HTR-8/SVneo (cell line): ENCODE measurements at regions not wholly inside any gene's neighbourhood (a gene's known extent, or its start where the extent isn't known, plus 50 kb on each side); places are given as distances from the start of the nearest gene placed in this dataset.
A peak's percentile ranks its signal among the peaks of the same experiment; 100 is the strongest.

Experiments
- DNase-seq: peaks from one replicate; pipeline ENCODE4 v3.0.0; 2011; ENCODE audit warnings: low spot score, mixed read lengths; ENCODE audit not compliant: insufficient read length
- FAIRE-seq: peaks from 2 replicates; lab custom pipeline; 2011; peaks lifted over from hg19 to GRCh38; lab: Jason Lieb, UNC

DNA sequence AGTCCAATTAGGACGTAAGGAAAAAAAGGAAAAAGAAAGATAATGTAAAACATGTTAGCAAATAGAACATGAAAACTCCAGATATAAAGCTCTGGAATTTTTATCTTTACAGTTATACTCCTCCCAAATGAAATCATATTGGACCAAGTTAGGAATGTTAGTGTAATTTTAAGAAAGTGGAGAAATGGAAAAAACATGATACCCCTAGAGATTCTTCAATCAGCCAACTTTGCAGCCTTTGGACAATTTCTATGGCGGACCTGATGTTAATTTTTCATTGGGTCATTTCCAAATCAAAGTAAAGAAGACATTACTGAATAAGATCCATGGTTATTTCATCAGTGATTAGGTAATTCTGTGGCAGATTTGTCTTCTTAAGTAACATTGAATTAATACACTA lies 748.7 kb downstream of the RFPL4B start:
- FAIRE-seq (no peak), DNase-seq (no peak)

DNA sequence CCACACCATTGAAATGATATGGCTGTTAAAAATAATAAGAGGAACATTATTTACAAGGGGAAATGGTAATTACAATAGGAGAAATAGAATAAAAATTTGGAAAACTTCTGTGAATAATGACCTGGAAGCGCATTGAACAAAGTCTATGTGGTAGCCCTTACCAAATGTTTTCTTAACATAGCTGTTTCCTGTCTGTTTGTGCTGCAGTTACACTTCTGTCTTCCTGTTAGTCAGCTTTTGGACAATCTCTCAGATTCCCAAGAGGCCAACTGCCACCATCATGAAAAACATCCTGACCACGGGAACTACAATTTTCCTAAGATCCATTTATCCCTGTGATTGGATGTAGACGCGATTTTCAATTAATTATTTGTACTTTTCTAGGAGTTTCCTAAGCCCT lies 754.4 kb upstream of the MARCKS start:
- FAIRE-seq (no peak), DNase-seq (no peak)

DNA sequence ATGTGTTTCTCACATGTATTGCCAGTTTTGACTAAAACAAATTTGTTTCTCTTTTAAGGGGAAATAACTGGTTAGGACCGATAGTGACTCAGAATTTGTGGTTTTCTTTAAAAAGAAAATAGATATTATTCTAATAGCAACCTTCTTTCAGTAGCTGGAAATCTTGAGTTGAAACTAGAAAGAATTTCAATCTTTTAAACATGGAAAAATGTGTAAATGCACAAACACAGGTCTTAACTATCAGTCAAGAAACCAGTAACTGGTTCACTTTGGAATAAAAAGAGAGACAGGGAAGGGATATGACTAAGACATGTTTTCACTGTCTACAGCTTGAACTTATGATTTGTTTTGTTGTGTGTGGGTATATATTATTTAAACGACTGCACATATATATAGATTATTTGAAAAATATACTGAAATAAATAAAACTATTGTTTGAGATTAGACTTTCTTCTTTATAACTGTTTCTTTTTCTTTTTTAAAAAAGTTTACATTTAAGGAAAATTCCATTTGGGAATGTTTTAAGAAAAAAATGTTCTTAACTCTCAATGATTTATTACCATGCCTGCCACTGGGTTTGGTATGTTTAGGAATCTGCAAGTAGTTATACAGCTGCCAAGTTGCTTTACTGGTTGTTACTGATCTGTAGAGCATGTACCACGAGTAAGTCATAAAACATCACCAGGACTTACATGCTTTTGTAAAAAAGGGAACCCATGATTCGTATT lies 753.3 kb upstream of the MARCKS start:
- FAIRE-seq (no peak), DNase-seq (peak; percentile 63)

DNA sequence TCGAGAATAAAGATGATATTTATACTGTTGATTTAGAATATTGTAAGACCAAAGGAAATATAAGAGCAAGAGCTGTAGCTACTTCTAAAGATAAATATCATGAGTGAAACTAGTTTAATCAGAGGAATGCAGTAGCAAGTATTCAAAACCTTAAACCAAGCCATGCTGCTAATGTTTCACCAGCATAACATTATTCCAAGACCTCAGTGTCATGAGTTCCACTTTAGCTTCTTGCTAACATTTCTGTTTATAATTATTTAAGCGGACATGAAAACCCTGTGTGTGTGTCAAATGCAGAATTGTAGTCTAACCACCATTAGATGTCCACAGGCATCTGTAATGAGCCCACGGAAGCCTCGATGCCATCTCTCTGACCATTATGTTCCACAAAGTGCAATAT lies 752.6 kb upstream of the MARCKS start:
- DNase-seq, result no peak
- FAIRE-seq, result no peak

DNA sequence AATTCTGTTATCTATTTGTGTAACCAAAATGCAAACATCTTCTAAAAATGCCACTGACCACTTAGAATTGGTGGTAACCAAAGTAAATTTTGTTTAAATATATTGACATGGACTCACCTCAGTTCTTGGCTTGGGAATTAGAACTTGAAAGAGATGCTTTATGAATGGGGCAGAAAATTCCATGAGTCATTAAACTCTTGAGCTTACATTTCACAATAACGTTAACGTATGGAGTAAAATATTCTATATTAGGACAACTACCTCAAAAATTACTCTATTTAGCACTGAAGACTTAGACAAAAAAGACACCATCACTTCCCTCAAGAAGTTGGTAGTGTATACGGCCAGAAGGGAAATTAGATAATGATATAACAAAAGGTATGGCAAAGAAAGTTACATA lies 752.2 kb upstream of the MARCKS start:
- FAIRE-seq (no peak), DNase-seq (no peak)

DNA sequence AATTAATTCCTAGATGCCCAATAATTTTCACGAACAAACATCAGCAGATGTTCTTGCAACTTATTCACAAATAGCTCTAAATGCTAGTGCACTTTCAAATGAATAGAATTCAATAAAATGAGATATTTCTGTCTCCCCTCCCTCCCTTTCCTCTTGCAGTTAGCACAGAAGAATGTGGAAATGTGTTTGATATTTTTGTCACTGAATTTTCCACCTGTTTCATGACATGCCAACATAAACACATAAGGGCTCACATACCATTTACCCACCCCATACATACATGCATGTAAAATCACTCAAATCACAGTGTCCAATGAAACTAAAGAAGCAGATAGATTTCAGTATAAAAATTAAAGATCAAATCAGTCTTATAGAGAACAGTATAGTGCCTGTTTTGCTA lies 746.9 kb upstream of the MARCKS start:
- DNase-seq (no peak), FAIRE-seq (no peak)

DNA sequence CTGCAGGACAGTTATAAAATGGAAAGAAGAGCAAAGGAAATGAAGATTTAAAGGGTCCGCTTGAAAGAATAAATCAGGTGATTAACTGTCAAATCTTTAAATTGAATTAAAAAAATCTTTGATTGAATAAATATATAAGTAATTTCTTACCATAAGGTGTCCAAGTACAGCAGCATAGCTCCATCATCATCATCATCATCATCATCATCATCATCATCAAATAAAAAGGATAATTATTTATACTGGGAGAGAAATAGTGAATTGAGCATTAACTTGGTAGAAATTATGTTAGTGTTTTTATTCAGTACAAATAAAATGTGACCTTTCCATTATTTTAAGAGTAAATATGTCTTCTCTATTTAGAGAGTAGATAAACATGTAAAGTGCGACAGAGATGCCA lies 745.6 kb upstream of the MARCKS start:
- DNase-seq, result no peak
- no peak for FAIRE-seq

DNA sequence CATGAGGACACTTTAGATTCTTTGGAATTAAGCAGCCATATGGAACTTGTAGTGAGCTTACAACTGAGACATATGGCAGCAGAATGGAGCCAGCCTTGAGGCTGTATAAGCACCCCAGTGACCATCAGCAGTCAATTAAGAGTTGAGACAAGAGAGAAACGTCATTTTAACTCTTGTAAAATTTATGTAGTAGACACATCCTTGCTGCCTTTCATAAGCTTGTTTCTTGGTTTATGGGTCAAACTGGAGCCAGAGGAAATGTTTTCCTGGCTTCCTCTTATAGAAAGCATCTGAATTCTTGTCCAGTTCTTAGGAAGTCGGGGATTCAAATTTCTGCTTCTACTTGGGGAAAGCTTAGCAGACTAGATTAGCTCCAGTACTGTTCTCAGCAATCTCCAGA lies 745.1 kb upstream of the MARCKS start:
- no peak for FAIRE-seq
- DNase-seq, result no peak

DNA sequence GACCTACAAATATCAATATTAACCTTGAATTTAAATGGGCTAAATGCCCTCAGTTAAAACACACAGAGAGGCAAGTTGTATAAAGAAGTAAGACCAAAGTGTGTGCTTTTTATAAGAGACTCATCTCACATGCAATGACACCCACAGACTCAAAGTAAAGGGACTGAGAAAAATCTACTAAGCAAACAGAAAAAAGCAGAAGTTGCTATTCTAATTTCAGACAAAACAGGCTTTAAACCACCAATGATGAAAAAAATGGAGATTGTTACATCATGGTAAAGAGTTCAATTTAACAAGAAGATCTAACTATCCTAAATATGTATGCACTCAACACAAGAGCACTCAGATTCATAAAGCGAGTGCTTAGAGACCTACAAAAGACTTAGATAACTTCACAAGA lies 741.9 kb upstream of the MARCKS start:
- FAIRE-seq, result no peak
- DNase-seq, result no peak

DNA sequence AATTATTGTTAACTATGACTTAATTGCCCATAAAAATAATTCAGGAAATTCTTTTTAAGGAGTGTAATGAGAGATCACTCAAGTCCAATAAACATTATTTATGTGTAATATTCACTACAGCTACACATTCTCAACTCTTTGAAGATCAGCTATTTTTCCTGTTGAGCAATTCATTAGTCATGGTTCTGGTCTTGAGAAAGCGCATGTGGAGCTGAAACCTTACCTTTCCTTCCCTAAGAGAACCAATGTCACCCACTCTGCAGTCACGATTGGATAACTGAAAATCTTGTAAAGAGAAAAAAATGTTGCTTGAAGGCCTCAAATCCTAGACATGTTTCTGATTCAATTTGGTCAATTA lies 736.9 kb upstream of the MARCKS start:
- FAIRE-seq, result no peak
- peak; percentile 52 for DNase-seq

DNA sequence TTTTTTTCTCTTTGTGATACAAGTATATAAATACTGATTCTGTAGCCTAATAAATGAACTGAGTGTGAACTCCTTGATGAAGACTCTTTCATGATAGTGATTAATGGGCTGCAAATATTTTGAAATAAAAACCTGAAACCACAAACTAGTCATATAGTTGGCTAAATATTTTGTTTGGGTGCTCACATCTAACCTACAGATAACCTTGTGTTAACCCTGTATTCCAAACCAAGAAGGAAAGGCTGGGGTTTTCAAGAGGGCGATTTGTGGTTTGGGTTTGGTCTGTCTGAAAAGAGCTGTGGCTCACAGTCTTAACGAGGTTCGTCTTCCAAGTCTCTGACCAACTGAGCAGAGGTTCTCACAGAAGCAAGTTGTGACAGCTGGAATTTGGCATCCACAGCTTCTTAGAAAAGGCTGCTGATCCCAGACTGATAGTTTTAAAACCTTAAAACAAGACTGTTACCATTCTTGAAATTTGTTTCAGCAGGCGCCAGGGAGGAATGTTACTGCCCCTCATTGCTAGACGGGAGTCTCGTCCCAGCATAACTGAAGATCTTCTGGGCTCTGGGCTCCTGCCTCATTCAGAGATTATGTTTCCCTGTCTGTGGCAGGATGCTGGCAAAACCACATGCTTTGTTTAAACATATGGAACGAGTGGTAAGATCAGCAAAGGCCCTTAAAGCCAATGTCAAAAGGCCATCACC lies 736.4 kb upstream of the MARCKS start:
- peak; percentile 28 for DNase-seq
- FAIRE-seq, result peak; percentile 62

DNA sequence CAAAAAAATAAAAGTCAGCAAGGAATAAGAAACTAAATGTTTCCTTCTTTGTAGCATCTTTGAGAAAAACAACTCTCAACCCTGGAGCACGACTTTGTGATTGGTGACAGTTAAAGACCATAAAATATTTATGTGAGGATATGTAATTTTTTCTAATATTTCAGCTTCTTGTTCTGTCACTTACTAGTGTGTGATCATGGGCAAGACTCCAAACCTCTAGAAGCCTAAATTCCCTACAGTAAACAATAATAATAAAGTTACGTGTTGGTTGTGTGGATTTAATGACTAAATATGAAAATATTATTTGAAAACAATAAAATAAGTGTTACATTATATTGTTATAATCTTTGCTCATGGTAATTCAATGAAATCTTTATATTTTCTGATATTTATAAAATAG lies 735.6 kb upstream of the MARCKS start:
- no peak for DNase-seq
- FAIRE-seq, result no peak

DNA sequence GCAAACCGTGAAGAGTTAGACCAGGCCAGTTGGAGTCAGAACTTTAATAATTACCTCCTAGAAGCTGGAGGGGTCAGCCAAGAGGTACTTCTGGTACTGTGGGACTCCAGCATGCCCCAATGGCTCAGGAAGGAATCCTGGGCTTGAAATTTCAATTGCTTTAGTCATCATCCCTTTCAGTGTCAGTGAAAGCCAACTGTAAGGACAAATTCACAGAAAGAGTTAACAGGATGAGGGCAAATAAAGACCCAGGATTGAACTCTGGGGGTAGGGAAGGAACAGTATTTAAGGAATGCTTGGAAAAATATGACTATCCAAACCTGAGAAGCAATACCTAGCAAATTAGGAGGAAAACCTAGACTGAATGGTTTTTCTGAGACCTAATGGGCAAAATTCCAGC lies 735.1 kb upstream of the MARCKS start:
- FAIRE-seq, result peak; percentile 60
- DNase-seq, result peak; percentile 50

DNA sequence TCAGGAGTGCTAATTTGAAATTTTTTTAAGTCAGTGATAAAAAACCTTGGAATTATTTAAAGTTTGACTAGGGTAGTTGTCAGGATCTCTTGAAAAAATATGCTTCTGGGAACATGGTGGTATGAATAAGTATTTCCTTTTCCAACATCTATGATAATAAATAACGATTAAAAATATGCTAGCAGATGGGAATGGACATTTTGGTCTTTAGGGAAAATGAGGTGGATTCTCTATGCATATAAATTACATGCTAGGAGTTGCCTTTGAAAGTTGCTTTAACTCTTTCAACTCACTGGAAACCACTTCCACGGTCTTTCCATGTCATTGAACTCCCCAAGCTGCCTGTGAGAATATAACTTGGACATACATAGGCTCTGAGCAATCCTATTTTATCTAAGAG lies 731.5 kb upstream of the MARCKS start:
- DNase-seq (no peak), FAIRE-seq (no peak)

DNA sequence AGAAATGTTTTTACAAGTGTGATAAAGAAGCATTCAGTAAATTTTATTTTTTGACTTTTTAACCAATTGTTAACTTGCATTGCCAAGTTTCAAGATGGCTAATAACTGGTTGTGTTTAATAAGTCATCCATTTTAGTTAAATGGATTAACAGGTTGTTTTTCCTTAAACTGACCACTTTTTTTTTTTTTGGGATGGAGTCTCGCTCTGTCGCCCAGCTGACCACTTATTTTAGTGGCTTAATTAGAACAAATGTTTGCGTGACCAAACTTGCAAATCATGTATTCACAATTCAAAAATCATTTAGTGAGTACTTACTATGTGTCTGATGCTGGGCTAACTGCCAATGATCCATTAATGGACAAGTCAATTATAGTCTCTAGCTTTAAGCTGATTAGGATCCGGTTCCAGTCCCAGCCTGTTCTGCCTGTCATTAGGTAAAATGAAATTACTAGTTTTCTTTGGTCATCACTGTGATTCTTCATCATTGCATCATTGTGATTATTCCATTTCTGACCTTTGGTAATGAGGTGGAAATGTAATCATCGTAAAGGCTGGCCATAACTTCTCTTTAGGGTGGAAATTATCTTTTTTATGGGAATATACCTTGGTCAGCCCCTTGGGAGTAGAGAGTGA lies 729.2 kb upstream of the MARCKS start:
- FAIRE-seq, result no peak

DNA sequence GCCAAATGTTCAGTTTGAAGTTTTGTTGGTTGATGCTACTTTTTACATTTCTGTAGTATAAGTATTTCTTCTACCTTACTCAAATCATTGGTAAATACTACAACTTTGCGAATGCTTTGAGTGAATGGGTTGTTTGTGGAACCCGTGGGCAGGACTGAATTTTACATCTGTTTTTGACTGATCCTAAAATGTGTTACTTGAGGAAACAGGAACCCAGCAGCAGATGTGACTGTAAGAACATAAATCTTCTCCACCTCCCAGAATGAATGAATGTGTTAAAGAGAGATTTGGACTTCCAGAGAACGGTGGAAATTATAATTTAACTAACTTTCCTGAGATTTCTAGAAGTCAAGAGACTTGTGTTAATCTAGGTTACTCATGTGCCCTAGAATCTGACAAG lies 728.5 kb upstream of the MARCKS start:
- DNase-seq (no peak), FAIRE-seq (no peak)

More for the DNA sequence above, 729.2 kb upstream of the MARCKS start:
- no peak for DNase-seq

DNA sequence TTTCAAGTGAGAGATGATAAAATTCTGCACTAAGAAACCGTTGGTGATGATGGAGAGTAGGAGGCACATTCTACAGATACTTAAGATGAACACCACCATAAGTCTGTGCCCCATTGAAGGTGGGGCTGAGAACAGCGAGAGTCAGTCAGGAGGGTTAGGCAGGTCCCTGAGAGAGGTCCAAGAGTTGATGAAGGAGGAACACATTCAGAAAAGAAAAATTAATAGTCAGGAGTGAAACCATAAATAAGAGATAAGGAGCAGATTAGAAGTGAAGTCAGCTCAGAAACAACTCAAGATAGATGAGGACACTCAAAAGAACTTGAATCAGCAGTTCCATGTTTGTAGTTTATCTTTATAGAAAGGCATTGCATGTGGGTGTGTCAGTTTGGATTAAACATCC lies 727.2 kb upstream of the MARCKS start:
- no peak for DNase-seq
- FAIRE-seq, result no peak

DNA sequence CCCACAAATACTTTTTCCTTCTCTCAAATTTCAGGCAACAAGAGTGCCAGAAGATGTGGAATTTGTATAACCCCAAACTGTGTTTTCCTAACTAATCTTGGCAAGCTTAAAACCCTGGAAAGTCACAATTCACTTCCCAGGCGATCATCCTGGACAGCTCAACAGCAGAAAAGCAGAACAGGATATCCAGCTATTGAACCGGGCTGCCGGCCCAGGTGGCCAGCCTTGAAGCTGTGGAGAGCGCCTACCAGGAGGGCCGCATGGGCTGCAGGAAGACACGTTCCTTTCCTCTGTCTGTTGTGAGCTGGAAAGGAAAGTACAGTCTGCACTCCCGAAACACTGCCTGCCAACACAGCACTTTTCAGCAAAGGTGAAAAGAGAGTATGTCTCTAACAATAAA lies 719.7 kb upstream of the MARCKS start:
- DNase-seq, result no peak
- FAIRE-seq, result no peak

DNA sequence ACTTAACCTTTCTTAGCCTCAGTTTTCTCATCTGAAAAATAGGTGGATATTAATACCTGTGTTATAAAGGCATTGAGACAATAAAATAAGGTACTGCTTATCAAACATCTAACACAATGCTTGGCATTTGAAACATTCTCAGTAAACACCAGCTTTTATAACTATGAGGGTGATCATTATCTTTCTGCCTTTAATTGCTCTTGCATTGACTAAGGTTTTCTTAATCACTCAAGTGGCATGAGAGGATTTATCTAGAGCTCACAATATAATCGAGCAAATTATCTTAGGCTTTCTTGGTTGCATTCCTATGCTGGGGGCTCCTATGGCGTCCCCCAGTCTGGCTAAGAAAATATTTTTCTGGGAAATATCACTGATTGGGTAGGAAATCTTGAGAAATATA lies 716.4 kb upstream of the MARCKS start:
- DNase-seq (no peak), FAIRE-seq (no peak)

DNA sequence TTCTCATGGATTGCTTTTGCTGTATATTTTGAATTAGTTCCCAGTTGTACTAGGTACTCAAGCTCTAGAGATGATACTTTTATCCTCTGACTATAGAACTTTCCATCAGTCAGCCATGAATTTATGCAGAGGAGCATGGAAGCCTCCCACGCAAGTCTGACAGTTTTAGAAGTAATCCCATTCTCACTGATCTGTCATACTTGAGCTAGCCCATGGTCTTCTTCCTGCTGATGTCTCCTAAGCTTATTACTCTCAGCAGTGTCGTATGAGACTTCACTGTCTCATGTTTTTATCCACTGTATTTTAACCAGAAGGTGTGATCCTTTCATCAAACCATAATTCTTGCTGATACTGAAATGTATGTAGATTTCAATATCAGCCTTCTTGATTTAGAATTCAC lies 715.2 kb upstream of the MARCKS start:
- no peak for FAIRE-seq
- DNase-seq, result no peak

DNA sequence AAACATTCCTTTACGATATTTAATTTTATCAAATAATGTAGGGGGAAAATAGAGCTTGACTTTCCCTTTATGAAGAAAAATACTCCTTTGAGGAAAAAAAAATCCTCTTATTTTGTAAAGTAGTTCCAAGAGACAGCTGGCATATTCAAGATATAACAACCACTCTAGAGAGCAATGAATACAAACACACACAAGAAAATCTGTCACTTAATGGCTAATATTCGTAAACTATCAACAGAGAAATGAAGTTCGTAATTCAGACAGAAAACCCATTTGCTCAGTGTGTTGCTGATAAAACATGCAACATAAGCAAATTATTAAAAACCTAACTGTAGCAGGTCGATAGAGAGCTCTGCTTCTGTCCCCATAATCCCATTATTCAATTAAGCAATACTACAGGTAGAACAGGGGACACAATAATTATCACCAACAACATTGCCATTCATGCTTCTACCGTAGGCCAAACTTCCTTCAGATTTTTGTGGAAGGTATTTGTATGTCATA lies 714.4 kb upstream of the MARCKS start:
- no peak for DNase-seq
- no peak for FAIRE-seq
